SU-DHL-6 (cell line): ENCODE measurements at regions not wholly inside any gene's neighbourhood (a gene's known extent, or its start where the extent isn't known, plus 50 kb on each side); places are given as distances from the start of the nearest gene placed in this dataset.

Source experiments
- H2AFZ ChIP-seq: fragments of 200-600 bp; sonication (generic); 2 replicates; pipeline ENCODE4 v1.6.1; 2014; ENCODE audit warnings: low read depth, mild to moderate bottlenecking, moderate library complexity, mixed read lengths, antibody characterized with exemption, low read length; ENCODE audit not compliant: severe bottlenecking
- H3F3A ChIP-seq: fragments of 200-600 bp; shearing (Covaris generic); 2 replicates; pipeline ENCODE4 v1.6.0; 2016; ENCODE audit warnings: antibody characterized with exemption, mild to moderate bottlenecking; ENCODE audit not compliant: insufficient read depth
- H3K27ac ChIP-seq: fragments of 200-600 bp; sonication (generic); 2 replicates; pipeline ENCODE4 v1.5.1; 2016; ENCODE audit warnings: low read depth, mild to moderate bottlenecking, low read length, moderate library complexity, mixed read lengths
- H3K27me3 ChIP-seq: fragments of 200-600 bp; sonication (generic), shearing (Covaris generic); 2 replicates; pipeline ENCODE4 v1.6.0; 2014; ENCODE audit warnings: mild to moderate bottlenecking, low read length
- H3K36me3 ChIP-seq: fragments of 200-600 bp; sonication (generic); 2 replicates; pipeline ENCODE4 v1.6.1; 2014; ENCODE audit warnings: mild to moderate bottlenecking, low read length, mixed read lengths
- H3K4me2 ChIP-seq: fragments of 300-600, 200-600 bp; shearing (Covaris generic), sonication (generic); 2 replicates; pipeline ENCODE4 v1.6.0; 2014; ENCODE audit warnings: low read length, low read depth, mild to moderate bottlenecking; ENCODE audit not compliant: poor library complexity, severe bottlenecking
- H3K4me3 ChIP-seq: fragments of 200-600 bp; sonication (generic); 2 replicates; pipeline ENCODE4 v1.5.1; 2014; ENCODE audit warnings: antibody characterized with exemption, low read length, mild to moderate bottlenecking, mixed read lengths; ENCODE audit not compliant: insufficient read depth, poor library complexity, severe bottlenecking
- H3K79me2 ChIP-seq: fragments of 200-600 bp; sonication (generic); 2 replicates; pipeline ENCODE4 v1.6.1; 2014; ENCODE audit warnings: mild to moderate bottlenecking, low read length, moderate library complexity; ENCODE audit not compliant: insufficient read depth
- H3K9ac ChIP-seq: fragments of 200-600 bp; sonication (generic); 2 replicates; pipeline ENCODE4 v1.7.0; 2014; ENCODE audit warnings: mild to moderate bottlenecking, low read length
- H3K9me2 ChIP-seq: fragments of 200-600 bp; sonication (generic); replicated peaks from 2 replicates; pipeline ENCODE4 v1.6.1; 2014; ENCODE audit warnings: low read length; ENCODE audit not compliant: insufficient read depth
- H3K9me3 ChIP-seq: fragments of 200-600 bp; sonication (generic); 2 replicates; pipeline ENCODE4 v1.6.1; 2014; ENCODE audit warnings: low read length, mixed read lengths; ENCODE audit not compliant: insufficient read depth
- H4K20me1 ChIP-seq: fragments of 200-600 bp; sonication (generic); 2 replicates; pipeline ENCODE4 v1.6.1; 2014; ENCODE audit warnings: low read depth, mild to moderate bottlenecking, antibody characterized with exemption, low read length, moderate library complexity, mixed read lengths
- CTCF ChIP-seq: fragments of 200-600 bp; sonication (generic); IDR thresholded peaks from one replicate; pipeline ENCODE4 v1.5.1; 2017; ENCODE audit warnings: antibody characterized with exemption, mild to moderate bottlenecking, low read length, moderate library complexity; ENCODE audit not compliant: insufficient read depth, poor library complexity, severe bottlenecking
- EZH2phosphoT487 ChIP-seq: fragments of 200-600 bp; sonication (generic), shearing (Covaris generic); conservative IDR thresholded peaks from 2 replicates; pipeline ENCODE4 v1.6.1; 2018; ENCODE audit warnings: mild to moderate bottlenecking, antibody characterized with exemption, low read length, moderate library complexity, mixed read lengths

GRCh38 chr13:76677043-76677442 lies 209.2 kb downstream of the KCTD12 start:
- H3K9me2 ChIP-seq: no peaks in the 10 kb centered on the region
- no peak overlapping the region for H3K4me3 ChIP-seq
- H3K9me3 ChIP-seq: no peaks in the 10 kb centered on the region
- no peak overlapping the region for H3K9ac ChIP-seq
- H3K4me2 ChIP-seq: no peak overlapping the region
- no peak for TF ChIP-seq CTCF
- no peak for TF ChIP-seq EZH2phosphoT487
- no peaks in the 10 kb centered on the region for H4K20me1 ChIP-seq
- H3K27me3 ChIP-seq: no peaks in the 10 kb centered on the region
- H3K36me3 ChIP-seq: no peaks in the 10 kb centered on the region
- H2AFZ ChIP-seq: no peak overlapping the region
- H3K79me2 ChIP-seq: no peaks in the 10 kb centered on the region
- H3F3A ChIP-seq: no peaks in the 10 kb centered on the region
- no peak overlapping the region for H3K27ac ChIP-seq

GRCh38 chr13:76672420-76672819 lies 213.8 kb downstream of the KCTD12 start:
- Histone ChIP-seq H3K4me2 (no peak overlapping the region), H3K36me3 (no peaks in the 10 kb centered on the region), H3K9me2 (no peaks in the 10 kb centered on the region), H3K27me3 (no peaks in the 10 kb centered on the region), H2AFZ (no peak overlapping the region), H4K20me1 (no peaks in the 10 kb centered on the region), H3K9ac (no peak overlapping the region), H3K27ac (no peak overlapping the region), H3F3A (no peaks in the 10 kb centered on the region), H3K79me2 (no peaks in the 10 kb centered on the region), H3K4me3 (no peak overlapping the region), H3K9me3 (no peaks in the 10 kb centered on the region)
- no peak for TF ChIP-seq EZH2phosphoT487
- no peak for TF ChIP-seq CTCF

- Histone ChIP-seq H2AFZ (no peak overlapping the region), H3K9me3 (no peaks in the 10 kb centered on the region), H3K36me3 (no peaks in the 10 kb centered on the region), H3F3A (no peaks in the 10 kb centered on the region), H3K9ac (no peak overlapping the region), H3K9me2 (no peaks in the 10 kb centered on the region), H4K20me1 (no peaks in the 10 kb centered on the region), H3K4me2 (no peak overlapping the region), H3K79me2 (no peaks in the 10 kb centered on the region), H3K27me3 (no peaks in the 10 kb centered on the region), H3K4me3 (no peak overlapping the region), H3K27ac (no peak overlapping the region)
- TF ChIP-seq EZH2phosphoT487 (no peak), CTCF (no peak)
Measured at GRCh38 chr13:76668716-76669115, 217.5 kb downstream of the KCTD12 start.
